ENCODE measurements at regions not wholly inside any gene's neighbourhood (a gene's known extent, or its start where the extent isn't known, plus 50 kb on each side); places are given as distances from the start of the nearest gene placed in this dataset.

- no peaks in the 10 kb centered on the region for H3K36me3 Mint-ChIP-seq (ENCODE audit: low read depth, unreplicated experiment)
- H3K27ac ChIP-seq (ENCODE audit: low read depth, low read length), result no peak overlapping the region
- no peak overlapping the region for H3K9ac ChIP-seq (ENCODE audit: low read length)
- no peaks in the 10 kb centered on the region for H3K36me3 ChIP-seq (ENCODE audit: insufficient read depth, low read length)
- DNase-seq (ENCODE audit: low read depth) (no peak), FAIRE-seq (peak; percentile 47)
- TF ChIP-seq, protein P1, sequence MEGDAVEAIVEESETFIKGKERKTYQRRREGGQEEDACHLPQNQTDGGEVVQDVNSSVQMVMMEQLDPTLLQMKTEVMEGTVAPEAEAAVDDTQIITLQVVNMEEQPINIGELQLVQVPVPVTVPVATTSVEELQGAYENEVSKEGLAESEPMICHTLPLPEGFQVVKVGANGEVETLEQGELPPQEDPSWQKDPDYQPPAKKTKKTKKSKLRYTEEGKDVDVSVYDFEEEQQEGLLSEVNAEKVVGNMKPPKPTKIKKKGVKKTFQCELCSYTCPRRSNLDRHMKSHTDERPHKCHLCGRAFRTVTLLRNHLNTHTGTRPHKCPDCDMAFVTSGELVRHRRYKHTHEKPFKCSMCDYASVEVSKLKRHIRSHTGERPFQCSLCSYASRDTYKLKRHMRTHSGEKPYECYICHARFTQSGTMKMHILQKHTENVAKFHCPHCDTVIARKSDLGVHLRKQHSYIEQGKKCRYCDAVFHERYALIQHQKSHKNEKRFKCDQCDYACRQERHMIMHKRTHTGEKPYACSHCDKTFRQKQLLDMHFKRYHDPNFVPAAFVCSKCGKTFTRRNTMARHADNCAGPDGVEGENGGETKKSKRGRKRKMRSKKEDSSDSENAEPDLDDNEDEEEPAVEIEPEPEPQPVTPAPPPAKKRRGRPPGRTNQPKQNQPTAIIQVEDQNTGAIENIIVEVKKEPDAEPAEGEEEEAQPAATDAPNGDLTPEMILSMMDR (IDR thresholded peaks at IDR 0.05; ENCODE audit: insufficient read depth, low read depth, low read length), result no peak
- TF ChIP-seq EZH2 (IDR thresholded peaks at IDR 0.05; ENCODE audit: insufficient read depth, low read length), result no peak
- H3K4me3 Mint-ChIP-seq (ENCODE audit: unreplicated experiment), result no peak overlapping the region
- peaks cover 9% of the 10 kb centered on the region for H3K4me1 ChIP-seq (ENCODE audit: insufficient read depth, low read length)
- no peak overlapping the region for H2AFZ ChIP-seq (ENCODE audit: low read depth, low read length)
- H3K27me3 Mint-ChIP-seq (ENCODE audit: low read depth, unreplicated experiment), result no peaks in the 10 kb centered on the region
- no peaks in the 10 kb centered on the region for H3K9me3 ChIP-seq (ENCODE audit: insufficient read depth, low read depth, low read length)
- peaks cover 31% of the 10 kb centered on the region for H3K4me1 Mint-ChIP-seq (ENCODE audit: low read depth, unreplicated experiment)
- no peaks in the 10 kb centered on the region for H3K79me2 ChIP-seq (ENCODE audit: insufficient read depth, low read length)
- H3K27ac Mint-ChIP-seq (ENCODE audit: unreplicated experiment), result no peak overlapping the region
- H3K4me3 ChIP-seq (ENCODE audit: insufficient read depth, low read depth, low read length), result no peak overlapping the region
- H3K9me3 Mint-ChIP-seq (ENCODE audit: unreplicated experiment), result no peaks in the 10 kb centered on the region
- no peaks in the 10 kb centered on the region for H4K20me1 ChIP-seq (ENCODE audit: insufficient read depth, low read length)
- no peaks in the 10 kb centered on the region for H3K27me3 ChIP-seq (ENCODE audit: insufficient read depth, low read length)
- H3K4me2 ChIP-seq (ENCODE audit: low read length), result no peak overlapping the region
These were observed 76.1 kb upstream of the SMIM21 start for GRCh38 chr18:75503615-75504014.

- Histone ChIP-seq H3K4me3 (ENCODE audit: insufficient read depth, low read depth, low read length) (no peak overlapping the region), H2AFZ (ENCODE audit: low read depth, low read length) (no peak overlapping the region), H3K79me2 (ENCODE audit: insufficient read depth, low read length) (no peaks in the 10 kb centered on the region), H3K4me1 (ENCODE audit: insufficient read depth, low read length) (peaks cover 9% of the 10 kb centered on the region), H4K20me1 (ENCODE audit: insufficient read depth, low read length) (no peaks in the 10 kb centered on the region), H3K27ac (ENCODE audit: low read depth, low read length) (no peak overlapping the region), H3K9me3 (ENCODE audit: insufficient read depth, low read depth, low read length) (no peaks in the 10 kb centered on the region), H3K9ac (ENCODE audit: low read length) (no peak overlapping the region), H3K36me3 (ENCODE audit: insufficient read depth, low read length) (no peaks in the 10 kb centered on the region), H3K27me3 (ENCODE audit: insufficient read depth, low read length) (no peaks in the 10 kb centered on the region), H3K4me2 (ENCODE audit: low read length) (no peak overlapping the region)
- FAIRE-seq (peak; percentile 76), DNase-seq (ENCODE audit: low read depth) (peak; percentile 81)
- TF ChIP-seq EZH2 (IDR thresholded peaks at IDR 0.05; ENCODE audit: insufficient read depth, low read length), result no peak
- TF ChIP-seq, protein P1 (IDR thresholded peaks at IDR 0.05; ENCODE audit: insufficient read depth, low read depth, low read length), result no peak
- H3K4me1 Mint-ChIP-seq (ENCODE audit: low read depth, unreplicated experiment), result peaks cover 26% of the 10 kb centered on the region
- no peaks in the 10 kb centered on the region for H3K27me3 Mint-ChIP-seq (ENCODE audit: low read depth, unreplicated experiment)
- H3K4me3 Mint-ChIP-seq (ENCODE audit: unreplicated experiment), result no peak overlapping the region
- no peaks in the 10 kb centered on the region for H3K9me3 Mint-ChIP-seq (ENCODE audit: unreplicated experiment)
- H3K27ac Mint-ChIP-seq (ENCODE audit: unreplicated experiment), result no peak overlapping the region
- H3K36me3 Mint-ChIP-seq (ENCODE audit: low read depth, unreplicated experiment), result no peaks in the 10 kb centered on the region
These were observed 74.8 kb upstream of the SMIM21 start for GRCh38 chr18:75502286-75502685.

GRCh38 chr18:75500545-75500944 lies 73.0 kb upstream of the SMIM21 start:
- H3K4me1 Mint-ChIP-seq (ENCODE audit: low read depth, unreplicated experiment), result peaks cover 22% of the 10 kb centered on the region

More at GRCh38 chr18:75500545-75500944, 73.0 kb upstream of the SMIM21 start:
- no peaks in the 10 kb centered on the region for H3K79me2 ChIP-seq (ENCODE audit: insufficient read depth, low read length)
- no peak overlapping the region for H3K27ac ChIP-seq (ENCODE audit: low read depth, low read length)
- Mint-ChIP-seq H3K4me3 (ENCODE audit: unreplicated experiment) (no peak overlapping the region), H3K27me3 (ENCODE audit: low read depth, unreplicated experiment) (no peaks in the 10 kb centered on the region), H3K36me3 (ENCODE audit: low read depth, unreplicated experiment) (no peaks in the 10 kb centered on the region), H3K27ac (ENCODE audit: unreplicated experiment) (no peak overlapping the region), H3K9me3 (ENCODE audit: unreplicated experiment) (no peaks in the 10 kb centered on the region)
- H2AFZ ChIP-seq (ENCODE audit: low read depth, low read length), result no peak overlapping the region
- H4K20me1 ChIP-seq (ENCODE audit: insufficient read depth, low read length), result no peaks in the 10 kb centered on the region
- no peaks in the 10 kb centered on the region for H3K9me3 ChIP-seq (ENCODE audit: insufficient read depth, low read depth, low read length)
- no peak overlapping the region for H3K4me2 ChIP-seq (ENCODE audit: low read length)
- no peak for FAIRE-seq
- no peak overlapping the region for H3K4me3 ChIP-seq (ENCODE audit: insufficient read depth, low read depth, low read length)
- peaks cover 9% of the 10 kb centered on the region for H3K4me1 ChIP-seq (ENCODE audit: insufficient read depth, low read length)
- TF ChIP-seq EZH2 (IDR thresholded peaks at IDR 0.05; ENCODE audit: insufficient read depth, low read length), result no peak
- TF ChIP-seq, protein P1 (IDR thresholded peaks at IDR 0.05; ENCODE audit: insufficient read depth, low read depth, low read length), result no peak
- no peak overlapping the region for H3K9ac ChIP-seq (ENCODE audit: low read length)
- DNase-seq (ENCODE audit: low read depth), result no peak
- H3K36me3 ChIP-seq (ENCODE audit: insufficient read depth, low read length), result no peaks in the 10 kb centered on the region
- no peaks in the 10 kb centered on the region for H3K27me3 ChIP-seq (ENCODE audit: insufficient read depth, low read length)

Data from astrocyte (in vitro differentiated cells and primary cell).